ENCODE measurements at regions not wholly inside any gene's neighbourhood (a gene's known extent, or its start where the extent isn't known, plus 50 kb on each side); places are given as distances from the start of the nearest gene placed in this dataset.
"Not testable (repeated sequence)": the region's sequence is repeated elsewhere in the genome, so short reads cannot be mapped to it uniquely, and the experiment has no call there.

GRCh38 chr7:125258876-125259417, 329.3 kb upstream of the POT1 start:
- TF ChIP-seq CTCF (optimal IDR thresholded peaks at IDR 0.05 in 1 of 3, IDR thresholded peaks at IDR 0.05 in 1 of 3, conservative IDR thresholded peaks at IDR 0.05 in 1 of 3; ENCODE audit: extremely low read depth in 1 of 3, insufficient read depth in 2 of 3, low read length in 3 of 3); EZH2 (IDR thresholded peaks at IDR 0.05; ENCODE audit: low read length): not testable (repeated sequence)

Data from keratinocyte (primary cell).